Endothelial cell of umbilical vein (primary cell): ENCODE measurements at regions not wholly inside any gene's neighbourhood (a gene's known extent, or its start where the extent isn't known, plus 50 kb on each side); places are given as distances from the start of the nearest gene placed in this dataset.

Experiments used
- BruUV-seq: library from RNA; stranded (reverse); fragments of 400-500 nt; replicated peaks from 2 replicates; lab custom pipeline; 2021; lab: Mats Ljungman, UMichigan
- CTCF ChIA-PET: fragments of 300-600, 350-600 bp; sonication (Branson Sonifier 250); formaldehyde crosslinking; loops from one replicate; lab custom pipeline; 2021; ENCODE audit warnings: antibody characterized with exemption, inconsistent platforms; lab: Charles Lee
- POLR2A ChIA-PET: fragments of 300-600, 350-600 bp; sonication (Branson Sonifier 250); formaldehyde crosslinking; loops from one replicate; lab custom pipeline; 2021; ENCODE audit warnings: antibody characterized with exemption, inconsistent platforms; lab: Charles Lee
- DNase-seq: peaks from one replicate; pipeline ENCODE4 v3.0.0-alpha.2; 2011; ENCODE audit warnings: low read depth, low spot score
- FAIRE-seq: peaks from 2 replicates; lab custom pipeline; 2011; peaks lifted over from hg19 to GRCh38; lab: Jason Lieb, UNC
- H2AFZ ChIP-seq: 2 replicates; pipeline ENCODE4 v1.6.0; 2012; ENCODE audit warnings: low read depth, low read length, control low read depth, inconsistent platforms
- H3K27ac ChIP-seq: 2 replicates; pipeline ENCODE4 v1.5.1; 2011; ENCODE audit warnings: low read depth, mild to moderate bottlenecking, control low read depth, low read length, moderate library complexity; ENCODE audit not compliant: insufficient read depth
- H3K27me3 ChIP-seq, 2 experiments: 2 replicates each; pipeline versions ENCODE4 v1.6.0 to v1.6.1; 2011; ENCODE audit warnings: low read length in 2 of 2, mixed read lengths in 1 of 2; ENCODE audit not compliant: control insufficient read depth in 2 of 2, insufficient read depth in 2 of 2
- H3K36me3 ChIP-seq, 2 experiments: 2 replicates in 1 of 2; 3 replicates in 1 of 2; pipeline ENCODE4 v1.5.1; 2011; ENCODE audit warnings: low read length in 2 of 2, mild to moderate bottlenecking in 1 of 2, moderate library complexity in 1 of 2; ENCODE audit not compliant: control insufficient read depth in 2 of 2, insufficient read depth in 2 of 2; ENCODE audit errors: extremely low read depth in 1 of 2
- H3K4me1 ChIP-seq: 3 replicates; pipeline ENCODE4 v1.5.1; 2011; ENCODE audit warnings: mild to moderate bottlenecking, low read length; ENCODE audit not compliant: control insufficient read depth, insufficient read depth; ENCODE audit errors: extremely low read depth
- H3K4me2 ChIP-seq: 2 replicates; pipeline ENCODE4 v1.6.1; 2011; ENCODE audit warnings: low read length, control low read depth, mixed read lengths; ENCODE audit not compliant: insufficient read depth
- H3K4me3 ChIP-seq, 3 experiments: fragments of 200-600 bp in 1 of 3; sonication (generic), shearing (Covaris generic) in 1 of 3; replicated peaks in 1 of 3; 2 replicates each; pipeline ENCODE4 v1.5.1; 2011 to 2016; ENCODE audit warnings: control low read depth in 3 of 3, low read length in 3 of 3, mild to moderate bottlenecking in 2 of 3, inconsistent platforms in 1 of 3, low read depth in 1 of 3, moderate library complexity in 1 of 3; ENCODE audit not compliant: insufficient read depth in 1 of 3
- H3K79me2 ChIP-seq: 2 replicates; pipeline ENCODE4 v1.6.0; 2012; ENCODE audit warnings: low read length, inconsistent platforms; ENCODE audit not compliant: control insufficient read depth, insufficient read depth
- H3K9ac ChIP-seq: replicated peaks from 2 replicates; pipeline ENCODE3; 2011; ENCODE audit warnings: low read length, control low read depth; ENCODE audit not compliant: insufficient read depth; ENCODE audit errors: extremely low read depth
- H3K9me1 ChIP-seq: replicated peaks from 3 replicates; pipeline ENCODE4 v1.6.0; 2011; ENCODE audit warnings: mild to moderate bottlenecking, low read length; ENCODE audit not compliant: control insufficient read depth, insufficient read depth; ENCODE audit errors: extremely low read depth
- H3K9me3 ChIP-seq: replicated peaks from 2 replicates; pipeline ENCODE4 v1.5.1; 2012; ENCODE audit warnings: low read length, inconsistent platforms; ENCODE audit not compliant: control insufficient read depth, insufficient read depth
- H4K20me1 ChIP-seq: replicated peaks from 2 replicates; pipeline ENCODE3; 2011; ENCODE audit warnings: mild to moderate bottlenecking, low read length; ENCODE audit not compliant: control insufficient read depth, insufficient read depth; ENCODE audit errors: extremely low read depth
- CTCF ChIP-seq, 2 donors: IDR thresholded peaks; 1 replicate in 1 of 2; 2 replicates in 1 of 2; pipeline ENCODE4 v1.5.1; 2011; ENCODE audit warnings: low read length in 2 of 2, mild to moderate bottlenecking in 2 of 2, moderate library complexity in 2 of 2, control low read depth in 1 of 2, inconsistent platforms in 1 of 2, low read depth in 1 of 2; ENCODE audit not compliant: insufficient read depth in 1 of 2; ENCODE audit errors: extremely low read depth in 1 of 2
- EZH2 ChIP-seq: IDR thresholded peaks from 2 replicates; pipeline ENCODE4 v1.6.1; 2012; ENCODE audit warnings: borderline replicate concordance, low read depth, mild to moderate bottlenecking, moderate library complexity, low read length, inconsistent platforms; ENCODE audit not compliant: severe bottlenecking
- FOS ChIP-seq: IDR thresholded peaks from 2 replicates; pipeline ENCODE4 v1.6.1; 2011; ENCODE audit warnings: mild to moderate bottlenecking, low read length, moderate library complexity, borderline replicate concordance; ENCODE audit not compliant: insufficient read depth
- GATA2 ChIP-seq: IDR thresholded peaks from 2 replicates; pipeline ENCODE4 v1.7.0; 2011; ENCODE audit warnings: low read depth, mild to moderate bottlenecking, moderate library complexity, mixed read lengths, low read length; ENCODE audit not compliant: insufficient read length, insufficient read depth
- JUN ChIP-seq: IDR thresholded peaks from 2 replicates; pipeline ENCODE4 v1.6.1; 2011; ENCODE audit warnings: borderline replicate concordance, low read depth; ENCODE audit not compliant: insufficient read length, insufficient read depth
- MYC ChIP-seq: IDR thresholded peaks from one replicate; pipeline ENCODE4 v1.6.1; 2011; ENCODE audit warnings: mild to moderate bottlenecking, low read depth, low read length
- POLR2A ChIP-seq: IDR thresholded peaks from 2 replicates; pipeline ENCODE4 v1.6.1; 2012; ENCODE audit warnings: low read depth, mild to moderate bottlenecking, control low read depth, low read length
- POLR2AphosphoS5 ChIP-seq: IDR thresholded peaks from 2 replicates; pipeline ENCODE4 v1.6.1; 2012; ENCODE audit warnings: low read depth, mild to moderate bottlenecking, control low read depth, low read length, moderate library complexity; ENCODE audit not compliant: insufficient read depth
- dilution Hi-C: fragments of 300-500 bp; cut with MboI; formaldehyde crosslinking; loops from one replicate; pipeline ENCODE4 v1.15.0; 2019; ENCODE audit warnings: low sequenced_read_pairs; ENCODE audit not compliant: extremely low pct_ligation_motif_present
- intact Hi-C: fragments of 100-400 bp; cut with micrococcal nuclease; formaldehyde crosslinking; loops from one replicate; pipeline ENCODE4 v1.10.0; 2022
- TF ChIP-seq, protein P1 (sequence below): IDR thresholded peaks from 2 replicates; pipeline ENCODE4 v1.6.1; 2011; ENCODE audit not compliant: insufficient read depth, insufficient read length

GRCh38 chr2:126312579-126312978 lies 343.4 kb upstream of the GYPC start:
- POLR2A ChIA-PET = no interaction called here
- no peak overlapping the region for H3K9ac ChIP-seq
- no peaks in the 10 kb centered on the region for H3K36me3 ChIP-seq
- H4K20me1 ChIP-seq = no peaks in the 10 kb centered on the region
- H3K4me3 ChIP-seq = no peak overlapping the region
- no peak overlapping the region for H3K4me2 ChIP-seq
- H3K27me3 ChIP-seq = no peaks in the 10 kb centered on the region
- CTCF ChIA-PET = no interaction called here
- FAIRE-seq (no peak), DNase-seq (no peak)
- no TSS peak for BruUV-seq
- peaks cover 3% of the 10 kb centered on the region for H3K9me3 ChIP-seq
- H3K4me1 ChIP-seq = no peaks in the 10 kb centered on the region
- no peaks in the 10 kb centered on the region for H3K9me1 ChIP-seq
- intact Hi-C loops = no loop called here
- TF ChIP-seq CTCF (IDR thresholded peaks at IDR 0.05; ENCODE audit: extremely low read depth in 1 of 2, insufficient read depth in 1 of 2, low read depth in 1 of 2, low read length in 2 of 2) (no peak), POLR2AphosphoS5 (no peak), MYC (no peak), POLR2A (no peak), GATA2 (no peak)
- dilution Hi-C loops = no loop called here
- no peak overlapping the region for H2AFZ ChIP-seq
- no peak overlapping the region for H3K27ac ChIP-seq
- H3K79me2 ChIP-seq = no peaks in the 10 kb centered on the region

DNA sequence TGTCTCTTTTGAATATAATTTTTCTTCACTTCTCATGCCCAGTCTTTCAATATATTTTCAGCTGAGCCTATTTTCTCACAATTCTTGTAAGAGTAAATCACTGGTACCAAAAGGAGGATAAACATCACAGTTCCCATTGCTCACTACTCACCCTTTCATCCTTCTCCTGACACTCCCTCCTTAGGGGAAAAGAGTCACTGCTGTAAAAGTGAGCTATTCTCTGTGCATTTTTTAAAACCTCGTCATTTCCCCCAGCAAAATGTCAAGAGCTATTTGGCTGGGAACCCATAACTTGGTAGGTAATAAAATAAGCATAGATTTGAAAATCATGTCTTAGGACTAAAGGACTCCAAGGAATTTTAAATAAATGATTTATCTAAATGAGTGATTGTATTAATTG lies 340.1 kb upstream of the GYPC start:
- peaks cover 3% of the 10 kb centered on the region for H3K9me3 ChIP-seq
- H3K4me3 ChIP-seq = no peak overlapping the region
- no peak overlapping the region for H3K4me2 ChIP-seq
- H2AFZ ChIP-seq = no peak overlapping the region
- ChIA-PET POLR2A (no interaction called here), CTCF (no interaction called here)
- TF ChIP-seq JUN = no peak
- TF ChIP-seq, protein P1, sequence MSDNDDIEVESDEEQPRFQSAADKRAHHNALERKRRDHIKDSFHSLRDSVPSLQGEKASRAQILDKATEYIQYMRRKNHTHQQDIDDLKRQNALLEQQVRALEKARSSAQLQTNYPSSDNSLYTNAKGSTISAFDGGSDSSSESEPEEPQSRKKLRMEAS = no peak
- TF ChIP-seq FOS = no peak
- TF ChIP-seq POLR2A = no peak
- no peak for TF ChIP-seq GATA2
- no peak for TF ChIP-seq POLR2AphosphoS5
- no peak for TF ChIP-seq CTCF (IDR thresholded peaks at IDR 0.05; ENCODE audit: extremely low read depth in 1 of 2, insufficient read depth in 1 of 2, low read depth in 1 of 2, low read length in 2 of 2)
- no peak for TF ChIP-seq MYC
- no peak for TF ChIP-seq EZH2
- no peaks in the 10 kb centered on the region for H3K27me3 ChIP-seq
- dilution Hi-C loops = no loop called here
- DNase-seq (no peak), FAIRE-seq (no peak)
- no peaks in the 10 kb centered on the region for H4K20me1 ChIP-seq
- no peaks in the 10 kb centered on the region for H3K36me3 ChIP-seq
- H3K9ac ChIP-seq = no peak overlapping the region
- intact Hi-C loops = no loop called here
- no peaks in the 10 kb centered on the region for H3K79me2 ChIP-seq
- H3K9me1 ChIP-seq = no peaks in the 10 kb centered on the region
- H3K27ac ChIP-seq = no peak overlapping the region
- no peaks in the 10 kb centered on the region for H3K4me1 ChIP-seq
- BruUV-seq = no TSS peak
